ENCODE measurements at regions not wholly inside any gene's neighbourhood (a gene's known extent, or its start where the extent isn't known, plus 50 kb on each side); places are given as distances from the start of the nearest gene placed in this dataset.

GRCh38 chr9:88766778-88767503 lies 224.3 kb upstream of the S1PR3 start:
- peak; percentile 65 for DNase-seq (ENCODE audit: low read depth)
- no peak overlapping the region for H3K4me3 ChIP-seq (ENCODE audit: low read depth, low read length)
- no peaks in the 10 kb centered on the region for H3K27me3 ChIP-seq (ENCODE audit: control insufficient read depth, insufficient read depth, low read length)
- no peaks in the 10 kb centered on the region for H3K36me3 ChIP-seq (ENCODE audit: control insufficient read depth, insufficient read depth, low read length)
- TF ChIP-seq CTCF (IDR thresholded peaks at IDR 0.05; ENCODE audit: insufficient read depth, low read length, poor library complexity, severe bottlenecking): no peak

- no peaks in the 10 kb centered on the region for H3K36me3 ChIP-seq (ENCODE audit: control insufficient read depth, insufficient read depth, low read length)
- no peak overlapping the region for H3K4me3 ChIP-seq (ENCODE audit: low read depth, low read length)
- TF ChIP-seq CTCF (IDR thresholded peaks at IDR 0.05; ENCODE audit: insufficient read depth, low read length, poor library complexity, severe bottlenecking): no peak
- DNase-seq (ENCODE audit: low read depth): no peak
- H3K27me3 ChIP-seq (ENCODE audit: control insufficient read depth, insufficient read depth, low read length): no peaks in the 10 kb centered on the region
Measured at GRCh38 chr9:88767504-88767790, 223.8 kb upstream of the S1PR3 start.

GRCh38 chr9:88772575-88772974 lies 218.7 kb upstream of the S1PR3 start:
- Histone ChIP-seq H3K36me3 (ENCODE audit: control insufficient read depth, insufficient read depth, low read length) (no peaks in the 10 kb centered on the region), H3K4me3 (ENCODE audit: low read depth, low read length) (no peak overlapping the region), H3K27me3 (ENCODE audit: control insufficient read depth, insufficient read depth, low read length) (no peaks in the 10 kb centered on the region)
- no peak for DNase-seq (ENCODE audit: low read depth)
- no peak for TF ChIP-seq CTCF (IDR thresholded peaks at IDR 0.05; ENCODE audit: insufficient read depth, low read length, poor library complexity, severe bottlenecking)

- TF ChIP-seq CTCF (IDR thresholded peaks at IDR 0.05; ENCODE audit: insufficient read depth, low read length, poor library complexity, severe bottlenecking): no peak
Measured at GRCh38 chr9:88773126-88773525, 218.1 kb upstream of the S1PR3 start.

GRCh38 chr9:88773627-88774244 lies 217.5 kb upstream of the S1PR3 start:
- Histone ChIP-seq H3K4me3 (ENCODE audit: low read depth, low read length) (no peak overlapping the region), H3K36me3 (ENCODE audit: control insufficient read depth, insufficient read depth, low read length) (no peaks in the 10 kb centered on the region), H3K27me3 (ENCODE audit: control insufficient read depth, insufficient read depth, low read length) (no peaks in the 10 kb centered on the region)
- DNase-seq (ENCODE audit: low read depth): no peak
- TF ChIP-seq CTCF (IDR thresholded peaks at IDR 0.05; ENCODE audit: insufficient read depth, low read length, poor library complexity, severe bottlenecking): peak; percentile 9

More at GRCh38 chr9:88773126-88773525, 218.1 kb upstream of the S1PR3 start:
- DNase-seq (ENCODE audit: low read depth): no peak
- H3K27me3 ChIP-seq (ENCODE audit: control insufficient read depth, insufficient read depth, low read length): no peaks in the 10 kb centered on the region
- H3K4me3 ChIP-seq (ENCODE audit: low read depth, low read length): no peak overlapping the region
- H3K36me3 ChIP-seq (ENCODE audit: control insufficient read depth, insufficient read depth, low read length): no peaks in the 10 kb centered on the region

- Histone ChIP-seq H3K4me3 (ENCODE audit: low read depth, low read length) (no peak overlapping the region), H3K27me3 (ENCODE audit: control insufficient read depth, insufficient read depth, low read length) (no peaks in the 10 kb centered on the region), H3K36me3 (ENCODE audit: control insufficient read depth, insufficient read depth, low read length) (no peaks in the 10 kb centered on the region)
- TF ChIP-seq CTCF (IDR thresholded peaks at IDR 0.05; ENCODE audit: insufficient read depth, low read length, poor library complexity, severe bottlenecking): no peak
- no peak for DNase-seq (ENCODE audit: low read depth)
Measured at GRCh38 chr9:88775037-88775471, 216.2 kb upstream of the S1PR3 start.
